ENCODE measurements at regions not wholly inside any gene's neighbourhood (a gene's known extent, or its start where the extent isn't known, plus 50 kb on each side); places are given as distances from the start of the nearest gene placed in this dataset.

GRCh38 chr1:17920881-17921640 lies 165.9 kb downstream of the ACTL8 start:
- POLR2A ChIA-PET: no interaction called here
- H3K36me3 Mint-ChIP-seq: no peaks in the 10 kb centered on the region
- peaks cover 27 to 42% of the 10 kb centered on the region in 2 donors for H3K27me3 Mint-ChIP-seq

GRCh38 chr1:17922833-17923232 lies 167.7 kb downstream of the ACTL8 start:
- Mint-ChIP-seq H3K4me3 (no peak overlapping the region), H3K36me3 (no peaks in the 10 kb centered on the region), H3K9me3 (no peaks in the 10 kb centered on the region), H3K4me1 (no peaks in the 10 kb centered on the region), H3K27ac (no peak overlapping the region), H3K27me3 (peaks cover 24 to 33% of the 10 kb centered on the region in 2 donors)
- 10% methylated on average over 3 of the region's 6 CpGs for WGBS (ENCODE audit: insufficient coverage)
- Histone ChIP-seq H3K4me3 (ENCODE audit: control insufficient read depth in 1 of 2, extremely low read depth in 1 of 2, low read length in 1 of 2) (no peak overlapping the region), H3K27me3 (replicated peaks in 1 of 2; ENCODE audit: control insufficient read depth in 2 of 2, extremely low read depth in 1 of 2, insufficient read depth in 2 of 2, low read length in 1 of 2) (peaks cover 0 to 32% of the 10 kb centered on the region in 2 experiments), H3K36me3 (ENCODE audit: control insufficient read depth in 2 of 2, extremely low read depth in 1 of 2, insufficient read depth in 1 of 2, low read length in 1 of 2) (no peaks in the 10 kb centered on the region), H3K27ac (ENCODE audit: low read length) (no peak overlapping the region), H3K9me3 (no peaks in the 10 kb centered on the region), H3K4me1 (ENCODE audit: control insufficient read depth in 1 of 2, extremely low read depth in 1 of 2, insufficient read depth in 2 of 2, low read length in 2 of 2) (no peaks in the 10 kb centered on the region)
- ATAC-seq (replicated peaks in 1 of 4) (no peak), DNase-seq (peak in 6 of 35 experiments; percentile 2 to 18 (median 5))
- ChIA-PET POLR2A (no interaction called here), CTCF (interaction anchor here (0.6 to 1.2 kb wide), 2 partner anchors 178 to 436 kb away, joined by 3 to 4 read pairs; no protein-coding TSS in a partner anchor)

More at GRCh38 chr1:17920881-17921640, 165.9 kb downstream of the ACTL8 start:
- Histone ChIP-seq H3K27me3 (replicated peaks in 1 of 2; ENCODE audit: control insufficient read depth in 2 of 2, extremely low read depth in 1 of 2, insufficient read depth in 2 of 2, low read length in 1 of 2) (peaks cover 0 to 30% of the 10 kb centered on the region in 2 experiments), H3K9me3 (no peaks in the 10 kb centered on the region), H3K36me3 (ENCODE audit: control insufficient read depth in 2 of 2, extremely low read depth in 1 of 2, insufficient read depth in 1 of 2, low read length in 1 of 2) (no peaks in the 10 kb centered on the region), H3K27ac (ENCODE audit: low read length) (no peak overlapping the region), H3K4me3 (ENCODE audit: control insufficient read depth in 1 of 2, extremely low read depth in 1 of 2, low read length in 1 of 2) (no peak overlapping the region), H3K4me1 (ENCODE audit: control insufficient read depth in 1 of 2, extremely low read depth in 1 of 2, insufficient read depth in 2 of 2, low read length in 2 of 2) (no peaks in the 10 kb centered on the region)
- DNase-seq (no peak), ATAC-seq (replicated peaks in 1 of 4) (no peak)
- Mint-ChIP-seq H3K4me3 (no peak overlapping the region), H3K4me1 (no peaks in the 10 kb centered on the region), H3K27ac (no peak overlapping the region), H3K9me3 (no peaks in the 10 kb centered on the region)
- CTCF ChIA-PET: no interaction called here
- WGBS (ENCODE audit: insufficient coverage): 63% methylated on average over 4 of the region's 9 CpGs

DNA sequence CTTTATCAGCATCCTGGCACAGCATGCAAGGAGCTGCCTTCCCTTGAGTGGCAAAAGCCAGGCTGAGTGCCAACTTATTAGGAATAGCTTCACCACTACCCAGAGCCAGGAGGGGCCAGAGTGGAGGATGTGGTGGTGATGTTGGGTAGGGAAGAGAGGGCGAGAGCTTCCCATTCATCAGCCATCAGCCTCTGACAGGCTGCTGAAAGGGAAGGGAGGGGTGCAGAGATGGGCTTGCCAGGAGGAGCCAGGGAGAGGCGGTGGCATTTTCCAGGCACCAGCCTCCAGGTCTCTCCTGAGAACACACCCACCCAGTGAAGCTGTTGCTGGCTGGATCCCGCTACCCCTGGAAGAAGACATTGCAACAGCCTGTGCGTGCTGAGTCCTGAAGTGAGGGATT lies 168.5 kb downstream of the ACTL8 start:
- ChIA-PET POLR2A (no interaction called here), CTCF (interaction anchor here in 1 of 2 donors (1.2 kb wide), 1 partner anchor 177 kb away, joined by 3 read pairs; no protein-coding TSS in a partner anchor)
- 94% methylated on average over 2 of the region's 4 CpGs for WGBS (ENCODE audit: insufficient coverage)
- Histone ChIP-seq H3K27ac (ENCODE audit: low read length) (no peak overlapping the region), H3K27me3 (replicated peaks in 1 of 2; ENCODE audit: control insufficient read depth in 2 of 2, extremely low read depth in 1 of 2, insufficient read depth in 2 of 2, low read length in 1 of 2) (peaks cover 0 to 36% of the 10 kb centered on the region in 2 experiments), H3K4me3 (ENCODE audit: control insufficient read depth in 1 of 2, extremely low read depth in 1 of 2, low read length in 1 of 2) (no peak overlapping the region), H3K4me1 (ENCODE audit: control insufficient read depth in 1 of 2, extremely low read depth in 1 of 2, insufficient read depth in 2 of 2, low read length in 2 of 2) (no peaks in the 10 kb centered on the region), H3K9me3 (no peaks in the 10 kb centered on the region), H3K36me3 (ENCODE audit: control insufficient read depth in 2 of 2, extremely low read depth in 1 of 2, insufficient read depth in 1 of 2, low read length in 1 of 2) (no peaks in the 10 kb centered on the region)
- Mint-ChIP-seq H3K4me1 (no peaks in the 10 kb centered on the region), H3K36me3 (no peaks in the 10 kb centered on the region), H3K4me3 (no peak overlapping the region), H3K9me3 (no peaks in the 10 kb centered on the region), H3K27ac (no peak overlapping the region), H3K27me3 (peaks cover 27 to 34% of the 10 kb centered on the region in 2 donors)
- ATAC-seq (replicated peaks in 1 of 4): no peak
- DNase-seq: no peak

DNA sequence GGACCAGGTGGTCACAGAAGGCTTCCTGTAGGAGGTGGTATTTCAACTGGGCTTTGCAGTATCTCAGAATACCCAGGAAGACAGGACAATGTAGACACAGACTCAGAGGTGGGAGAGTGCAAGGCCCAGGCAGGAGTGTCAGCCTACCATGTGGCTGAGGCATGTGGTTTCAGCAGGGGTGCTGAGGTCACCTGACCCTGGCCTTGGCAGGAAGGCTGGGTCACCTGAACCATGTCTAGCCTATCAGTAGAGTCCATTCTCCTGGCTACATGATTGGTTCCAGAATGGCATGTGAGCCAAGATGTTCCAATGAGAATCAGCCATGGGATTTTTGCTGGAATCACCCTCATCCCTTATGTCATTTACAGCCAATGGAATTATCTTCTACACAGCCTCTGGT lies 169.4 kb downstream of the ACTL8 start:
- no peaks in the 10 kb centered on the region for H3K9me3 ChIP-seq
- Mint-ChIP-seq H3K4me1 (no peaks in the 10 kb centered on the region), H3K9me3 (no peaks in the 10 kb centered on the region), H3K27ac (no peak overlapping the region), H3K4me3 (no peak overlapping the region), H3K36me3 (no peaks in the 10 kb centered on the region), H3K27me3 (peaks cover 27 to 30% of the 10 kb centered on the region in 2 donors)
- no peaks in the 10 kb centered on the region for H3K4me1 ChIP-seq (ENCODE audit: control insufficient read depth in 1 of 2, extremely low read depth in 1 of 2, insufficient read depth in 2 of 2, low read length in 2 of 2)
- DNase-seq (no peak), ATAC-seq (replicated peaks in 1 of 4) (no peak)
- H3K27ac ChIP-seq (ENCODE audit: low read length): no peak overlapping the region
- peaks cover 0 to 39% of the 10 kb centered on the region in 2 experiments for H3K27me3 ChIP-seq (replicated peaks in 1 of 2; ENCODE audit: control insufficient read depth in 2 of 2, extremely low read depth in 1 of 2, insufficient read depth in 2 of 2, low read length in 1 of 2)
- ChIA-PET CTCF (no interaction called here), POLR2A (no interaction called here)
- H3K36me3 ChIP-seq (ENCODE audit: control insufficient read depth in 2 of 2, extremely low read depth in 1 of 2, insufficient read depth in 1 of 2, low read length in 1 of 2): no peaks in the 10 kb centered on the region
- no peak overlapping the region for H3K4me3 ChIP-seq (ENCODE audit: control insufficient read depth in 1 of 2, extremely low read depth in 1 of 2, low read length in 1 of 2)

DNA sequence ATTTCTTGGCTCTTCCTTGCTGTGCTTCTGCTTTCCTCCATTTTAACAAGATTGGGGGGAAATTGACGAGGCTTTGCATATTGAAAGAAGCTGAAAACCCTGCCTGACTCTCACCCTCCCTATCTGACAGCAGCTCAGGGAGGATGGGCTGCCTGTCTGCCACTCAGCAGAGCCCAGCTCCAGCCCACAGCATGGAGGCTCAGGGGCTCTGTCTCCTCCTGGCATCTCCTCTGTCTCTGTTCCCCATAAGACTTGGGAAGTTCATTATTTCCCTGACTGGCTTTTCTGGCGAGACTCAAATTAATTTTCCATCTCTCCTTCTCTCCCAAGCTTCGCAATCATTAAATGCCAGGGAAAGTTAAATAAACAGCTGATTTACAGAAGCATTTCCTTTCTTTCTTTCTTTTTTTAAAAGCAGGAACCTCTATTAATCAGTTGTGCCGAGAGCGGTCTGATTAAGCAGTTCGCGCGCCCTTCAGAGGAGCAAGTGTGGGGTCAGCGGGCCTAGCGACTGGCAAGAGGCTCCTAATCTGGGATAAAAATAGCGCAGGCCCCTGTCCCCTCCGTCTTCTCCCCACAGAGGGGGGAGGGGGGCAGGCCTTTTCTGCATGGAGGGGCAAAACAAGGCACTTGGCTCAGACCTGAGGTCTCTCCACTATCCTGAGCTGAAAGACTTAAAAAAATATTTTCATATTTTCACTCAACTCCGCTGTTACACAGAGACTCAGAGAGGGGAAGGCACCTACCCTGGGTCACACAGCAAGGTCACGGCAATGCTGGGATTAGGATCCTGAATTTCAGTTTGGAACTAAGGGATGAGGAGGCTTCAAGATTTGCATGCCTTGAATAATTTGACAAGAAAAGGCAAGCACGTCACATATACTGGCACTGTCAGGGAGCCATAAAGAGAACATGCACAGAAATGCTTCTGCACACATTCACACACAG lies 170.4 kb downstream of the ACTL8 start:
- Histone ChIP-seq H3K9me3 (no peaks in the 10 kb centered on the region), H3K4me1 (ENCODE audit: control insufficient read depth in 1 of 2, extremely low read depth in 1 of 2, insufficient read depth in 2 of 2, low read length in 2 of 2) (no peaks in the 10 kb centered on the region), H3K27me3 (replicated peaks in 1 of 2; ENCODE audit: control insufficient read depth in 2 of 2, extremely low read depth in 1 of 2, insufficient read depth in 2 of 2, low read length in 1 of 2) (peaks cover 0 to 40% of the 10 kb centered on the region in 2 experiments), H3K27ac (ENCODE audit: low read length) (no peak overlapping the region), H3K36me3 (ENCODE audit: control insufficient read depth in 2 of 2, extremely low read depth in 1 of 2, insufficient read depth in 1 of 2, low read length in 1 of 2) (no peaks in the 10 kb centered on the region), H3K4me3 (ENCODE audit: control insufficient read depth in 1 of 2, extremely low read depth in 1 of 2, low read length in 1 of 2) (no peak overlapping the region)
- ChIA-PET POLR2A (no interaction called here), CTCF (no interaction called here)
- ATAC-seq (replicated peaks in 1 of 4) (no peak), DNase-seq (no peak)
- WGBS (ENCODE audit: insufficient coverage): 47% methylated on average over 3 of the region's 15 CpGs
- peaks cover 30% of the 10 kb centered on the region in 2 donors for H3K27me3 Mint-ChIP-seq
- no peaks in the 10 kb centered on the region for H3K4me1 Mint-ChIP-seq
- H3K36me3 Mint-ChIP-seq: no peaks in the 10 kb centered on the region
- no peak overlapping the region for H3K4me3 Mint-ChIP-seq
- H3K9me3 Mint-ChIP-seq: no peaks in the 10 kb centered on the region
- H3K27ac Mint-ChIP-seq: no peak overlapping the region

GRCh38 chr1:17926906-17927305 lies 171.8 kb downstream of the ACTL8 start:
- POLR2A ChIA-PET: no interaction called here
- H3K27me3 ChIP-seq (replicated peaks in 1 of 2; ENCODE audit: control insufficient read depth in 2 of 2, extremely low read depth in 1 of 2, insufficient read depth in 2 of 2, low read length in 1 of 2): peaks cover 0 to 42% of the 10 kb centered on the region in 2 experiments
- H3K4me1 Mint-ChIP-seq: no peaks in the 10 kb centered on the region
- H3K4me3 Mint-ChIP-seq: no peak overlapping the region
- H3K4me1 ChIP-seq (ENCODE audit: control insufficient read depth in 1 of 2, extremely low read depth in 1 of 2, insufficient read depth in 2 of 2, low read length in 2 of 2): no peaks in the 10 kb centered on the region
- ATAC-seq (replicated peaks in 1 of 4) (no peak), DNase-seq (no peak)
- no peaks in the 10 kb centered on the region for H3K36me3 ChIP-seq (ENCODE audit: control insufficient read depth in 2 of 2, extremely low read depth in 1 of 2, insufficient read depth in 1 of 2, low read length in 1 of 2)
- H3K4me3 ChIP-seq (ENCODE audit: control insufficient read depth in 1 of 2, extremely low read depth in 1 of 2, low read length in 1 of 2): no peak overlapping the region
- H3K27ac ChIP-seq (ENCODE audit: low read length): no peak overlapping the region
- H3K9me3 ChIP-seq: no peaks in the 10 kb centered on the region
- no peaks in the 10 kb centered on the region for H3K36me3 Mint-ChIP-seq
- WGBS (ENCODE audit: insufficient coverage): 57% methylated on average over 1 of the region's 4 CpGs
- peaks cover 0 to 3% (median 0%) of the 10 kb centered on the region in 3 donors for H3K9me3 Mint-ChIP-seq
- H3K27me3 Mint-ChIP-seq: peaks cover 28 to 30% of the 10 kb centered on the region in 2 donors
- no peak overlapping the region for H3K27ac Mint-ChIP-seq
- CTCF ChIA-PET: no interaction called here

All from T-cell (primary cell).